ENCODE measurements at regions not wholly inside any gene's neighbourhood (a gene's known extent, or its start where the extent isn't known, plus 50 kb on each side); places are given as distances from the start of the nearest gene placed in this dataset.

GRCh38 chr5:87095787-87096186 is 171.9 kb upstream of the RASA1 start:
- TF ChIP-seq CTCF (IDR thresholded peaks at IDR 0.05; ENCODE audit: low read depth, low read length, poor library complexity, severe bottlenecking) (no peak), EZH2phosphoT487 (IDR thresholded peaks at IDR 0.05; ENCODE audit: borderline replicate concordance, low read length) (no peak)
